A549 (cell line): ENCODE measurements at regions not wholly inside any gene's neighbourhood (a gene's known extent, or its start where the extent isn't known, plus 50 kb on each side); places are given as distances from the start of the nearest gene placed in this dataset.
A peak's percentile ranks its signal among the peaks of the same experiment; 100 is the strongest.

Experiments used
- ATAC-seq, 2 experiments: fragments of 200-7000 bp in 1 of 2; fragments of >200 bp in 1 of 2; cut with Nextera tagmentation in 1 of 2; cut with Tn5 transposase in 1 of 2; 3 replicates each; pipeline versions ENCODE4 v1.8.0 to v1.9.1; 2018 to 2020; ENCODE audit warnings: mild to moderate bottlenecking in 1 of 2, moderate library complexity in 1 of 2
- CTCF ChIA-PET: fragments of 300-600 bp; sonication (Branson Sonifier 250); formaldehyde crosslinking; extraction: SDS; loops from one replicate; lab custom pipeline; 2021; ENCODE audit warnings: antibody characterized with exemption, inconsistent platforms; lab: Yijun Ruan, JAX
- POLR2A ChIA-PET: fragments of 350-600 bp; formaldehyde crosslinking; extraction: SDS; loops from one replicate; lab custom pipeline; 2021; ENCODE audit warnings: antibody characterized with exemption, inconsistent platforms; lab: Yijun Ruan, JAX
- DNase-seq, 2 experiments: peaks; one replicate each; pipeline versions ENCODE4 v3.0.0 to v3.0.0-alpha.2; 2011 to 2016; ENCODE audit warnings: low read depth in 1 of 2, low spot score in 1 of 2
- FAIRE-seq: peaks from 2 replicates; lab custom pipeline; 2011; peaks lifted over from hg19 to GRCh38; lab: Jason Lieb, UNC
- H3K27ac ChIP-seq, 2 experiments: fragments of >200 bp; sonication (Bioruptor Twin); formaldehyde crosslinking; 3 replicates each; pipeline ENCODE4 v1.5.1; 2016 to 2017
- H3K4me1 ChIP-seq: fragments of >200 bp; sonication (Bioruptor Twin); formaldehyde crosslinking; 3 replicates; pipeline ENCODE4 v1.6.1; 2016
- H3K4me2 ChIP-seq: fragments of >200 bp; sonication (Bioruptor Twin); formaldehyde crosslinking; 3 replicates; pipeline ENCODE4 v1.6.1; 2016
- H3K4me3 ChIP-seq: fragments of >200 bp; sonication (Bioruptor Twin); formaldehyde crosslinking; 3 replicates; pipeline ENCODE4 v1.5.1; 2016
- H3K9me3 ChIP-seq: fragments of >200 bp; sonication (Bioruptor Twin); formaldehyde crosslinking; 3 replicates; pipeline ENCODE4 v1.6.1; 2016
- CBX8 ChIP-seq: fragments of 200-600 bp; sonication (generic); IDR thresholded peaks from 2 replicates; pipeline ENCODE4 v1.6.1; 2016
- CTCF ChIP-seq: fragments of >200 bp; sonication (Bioruptor Twin); formaldehyde crosslinking; IDR thresholded peaks from 3 replicates; pipeline ENCODE4 v1.5.1; 2016
- EHF ChIP-seq: fragments of 250-450 bp; sonication (Bioruptor Pico); IDR thresholded peaks from 2 replicates; pipeline ENCODE4 v1.5.0; 2020; ENCODE audit warnings: mild to moderate bottlenecking
- FOSB ChIP-seq: fragments of 250-450 bp; sonication (Bioruptor Pico); IDR thresholded peaks from 2 replicates; pipeline ENCODE4 v1.5.0; 2020; ENCODE audit warnings: mild to moderate bottlenecking, moderate library complexity
- FOSL2 ChIP-seq, 2 experiments: fragments of 450-650 bp in 1 of 2; fragments of >200 bp in 1 of 2; sonication (Bioruptor Twin) in 1 of 2; formaldehyde crosslinking; IDR thresholded peaks; 2 replicates each; pipeline versions ENCODE4 v1.5.0 to v1.6.1; 2016 to 2020; ENCODE audit warnings: mild to moderate bottlenecking in 1 of 2, moderate library complexity in 1 of 2
- HES2 ChIP-seq: fragments of >200 bp; sonication (Bioruptor Twin); formaldehyde crosslinking; IDR thresholded peaks from 2 replicates; pipeline ENCODE4 v1.6.1; 2016
- HOXB13 ChIP-seq: fragments of 250-450 bp; sonication (Bioruptor Pico); IDR thresholded peaks from 2 replicates; pipeline ENCODE4 v1.5.0; 2020; ENCODE audit warnings: low read depth, mild to moderate bottlenecking, moderate library complexity
- JUNB ChIP-seq: fragments of >200 bp; sonication (Bioruptor Twin); formaldehyde crosslinking; IDR thresholded peaks from 2 replicates; pipeline ENCODE4 v1.6.1; 2016
- KDM1A ChIP-seq: fragments of 200-600 bp; sonication (generic); IDR thresholded peaks from 2 replicates; pipeline ENCODE4 v1.6.1; 2016; ENCODE audit warnings: low read depth, mild to moderate bottlenecking
- MAX ChIP-seq: IDR thresholded peaks from 2 replicates; pipeline ENCODE4 v1.6.1; 2012
- NFE2L2 ChIP-seq: fragments of 150-350 bp; conservative IDR thresholded peaks from 2 replicates; pipeline ENCODE4 v1.6.1; 2014; ENCODE audit warnings: low read length
- NR3C1 ChIP-seq: fragments of >200 bp; sonication (Bioruptor Twin); formaldehyde crosslinking; IDR thresholded peaks from 3 replicates; pipeline ENCODE4 v1.6.1; 2017
- PBX3 ChIP-seq: IDR thresholded peaks from 2 replicates; pipeline ENCODE4 v1.6.1; 2012
- POLR2AphosphoS2 ChIP-seq: conservative IDR thresholded peaks from 2 replicates; pipeline ENCODE4 v1.6.1; 2012; ENCODE audit warnings: low read length, improper control_type of control experiment, inconsistent platforms
- RAD21 ChIP-seq, 2 experiments: fragments of >200 bp in 1 of 2; sonication (Bioruptor Twin) in 1 of 2; formaldehyde crosslinking in 1 of 2; IDR thresholded peaks in 1 of 2; conservative IDR thresholded peaks in 1 of 2; 2 replicates in 1 of 2; 3 replicates in 1 of 2; pipeline ENCODE4 v1.6.1; 2012 to 2018; ENCODE audit warnings: inconsistent platforms in 1 of 2
- RFX5 ChIP-seq: fragments of 450-650 bp; IDR thresholded peaks from 2 replicates; pipeline ENCODE4 v1.7.1; 2014; ENCODE audit warnings: antibody characterized with exemption, mild to moderate bottlenecking, moderate library complexity
- SMC3 ChIP-seq: fragments of >200 bp; sonication (Bioruptor Twin); formaldehyde crosslinking; IDR thresholded peaks from 3 replicates; pipeline ENCODE4 v1.6.1; 2018; ENCODE audit warnings: inconsistent platforms
- USF2 ChIP-seq: fragments of 450-650 bp; IDR thresholded peaks from 2 replicates; pipeline ENCODE4 v1.6.1; 2014; ENCODE audit warnings: antibody characterized with exemption
- ZC3H11A ChIP-seq: fragments of 450-650 bp; IDR thresholded peaks from 2 replicates; pipeline ENCODE4 v1.6.1; 2014; ENCODE audit warnings: antibody characterized with exemption, mild to moderate bottlenecking
- ZFP36 ChIP-seq: fragments of 450-650 bp; IDR thresholded peaks from 2 replicates; pipeline ENCODE4 v1.6.1; 2014; ENCODE audit warnings: borderline replicate concordance; ENCODE audit not compliant: partially characterized antibody
- ZNF302 ChIP-seq: fragments of 250-450 bp; sonication (Bioruptor Pico); IDR thresholded peaks from 2 replicates; pipeline ENCODE4 v1.9.0; 2021; ENCODE audit warnings: inconsistent platforms, mild to moderate bottlenecking, moderate library complexity
- WGBS: methylation state at CpG from one replicate; pipeline ENCODE4 v1.1.6; 2017; ENCODE audit errors: missing lambda C conversion rate; 5-methylcytosine and 5-hydroxymethylcytosine counted together

GRCh38 chr12:107228076-107228475 is 134.7 kb upstream of the CRY1 start:
- ChIA-PET CTCF (interaction anchor here (2.1 kb wide), 1 partner anchor 97 kb away, joined by 7 read pairs; no protein-coding TSS in a partner anchor), POLR2A (no interaction called here)
- Histone ChIP-seq H3K9me3 (no peaks in the 10 kb centered on the region), H3K27ac (no peak overlapping the region), H3K4me1 (peaks cover 11% of the 10 kb centered on the region), H3K4me3 (no peak overlapping the region), H3K4me2 (no peak overlapping the region)
- 0 out of 6 replicates have a peak, but pooled peaks of 1 of the 2 experiments have one; percentile 19 for ATAC-seq
- FAIRE-seq: no peak
- 44% methylated on average over 4 of the region's 4 CpGs for WGBS
- DNase-seq: no peak
- TF ChIP-seq CBX8 (no peak), RAD21 (conservative IDR thresholded peaks at IDR 0.05 in 1 of 2, IDR thresholded peaks at IDR 0.05 in 1 of 2) (no peak), FOSL2 (IDR thresholded peaks at IDR 0.05) (no peak), FOSL2 (CRISPR knock-in tag; IDR thresholded peaks at IDR 0.05) (no peak), HOXB13 (no peak), HES2 (no peak), NR3C1 (no peak), FOSB (no peak), NFE2L2 (no peak), ZC3H11A (no peak), USF2 (no peak), ZFP36 (no peak), KDM1A (no peak)

GRCh38 chr12:107229827-107230226 is 136.5 kb upstream of the CRY1 start:
- ATAC-seq: no peak
- DNase-seq: no peak
- Histone ChIP-seq H3K9me3 (no peaks in the 10 kb centered on the region), H3K4me2 (no peak overlapping the region), H3K4me1 (peaks cover 11% of the 10 kb centered on the region), H3K27ac (no peak overlapping the region), H3K4me3 (no peak overlapping the region)
- TF ChIP-seq JUNB (no peak), MAX (no peak), SMC3 (no peak), CTCF (no peak), ZNF302 (CRISPR knock-in tag) (no peak), ZC3H11A (no peak), RFX5 (no peak), FOSB (no peak), PBX3 (no peak), NFE2L2 (no peak), POLR2AphosphoS2 (no peak)
- ChIA-PET POLR2A (no interaction called here), CTCF (no interaction called here)
- WGBS: 68% methylated on average over 5 of the region's 5 CpGs
- no peak for FAIRE-seq

- no peaks in the 10 kb centered on the region for H3K4me1 ChIP-seq
- 54% methylated on average over 11 of the region's 11 CpGs for WGBS
- no peaks in the 10 kb centered on the region for H3K9me3 ChIP-seq
- no peak overlapping the region for H3K4me3 ChIP-seq
- ATAC-seq (no peak), FAIRE-seq (no peak), DNase-seq (no peak)
- H3K4me2 ChIP-seq: no peak overlapping the region
- ChIA-PET CTCF (interaction anchor here (0.6 to 0.7 kb wide), 2 partner anchors 21 to 418 kb away, joined by 3 read pairs; no protein-coding TSS in a partner anchor), POLR2A (no interaction called here)
- no peak overlapping the region for H3K27ac ChIP-seq
- no peak for TF ChIP-seq EHF (CRISPR knock-in tag)
These were observed 138.0 kb upstream of the CRY1 start for GRCh38 chr12:107231303-107231702.
